Uterus (tissue), 3 donors: ENCODE measurements at regions not wholly inside any gene's neighbourhood (a gene's known extent, or its start where the extent isn't known, plus 50 kb on each side); places are given as distances from the start of the nearest gene placed in this dataset.

ENCODE experiments used
- DNase-seq, 2 donors: peaks; one replicate each; pipeline ENCODE4 v3.0.0-alpha.2; 2019 to 2020
- H3K27ac ChIP-seq, 2 donors: fragments of 200-600 bp; sonication (generic); 1 replicate in 1 of 2; 2 replicates in 1 of 2; pipeline ENCODE4 v1.5.1; 2016 to 2018
- H3K27me3 ChIP-seq, 2 donors: fragments of 200-600 bp; sonication (generic); one replicate each; pipeline ENCODE4 v1.5.1; 2018 to 2019; ENCODE audit warnings: control low read depth in 1 of 2
- H3K36me3 ChIP-seq, 2 donors: fragments of 200-600 bp; sonication (generic); one replicate each; pipeline ENCODE4 v1.5.1; 2019; ENCODE audit warnings: control low read depth in 1 of 2
- H3K4me1 ChIP-seq, 2 donors: fragments of 200-600 bp; sonication (generic); one replicate each; pipeline ENCODE4 v1.5.1; 2018 to 2019; ENCODE audit warnings: control low read depth in 1 of 2
- H3K4me3 ChIP-seq, 2 donors: fragments of 200-600 bp; sonication (generic); 1 replicate in 1 of 2; 2 replicates in 1 of 2; pipeline ENCODE4 v1.5.1; 2018 to 2019; ENCODE audit warnings: mild to moderate bottlenecking in 1 of 2
- H3K9me3 ChIP-seq, 2 donors: fragments of 200-600 bp; sonication (generic); one replicate each; pipeline ENCODE4 v1.5.1; 2019; ENCODE audit warnings: control low read depth in 1 of 2
- CTCF ChIP-seq, 4 experiments: fragments of 200-600 bp in 2 of 4; fragments of 450-650 bp in 2 of 4; sonication (generic) in 2 of 4; IDR thresholded peaks; one replicate each; pipeline ENCODE4 v1.5.1; 2016 to 2019; ENCODE audit warnings: antibody characterized with exemption in 4 of 4, mild to moderate bottlenecking in 2 of 4, moderate library complexity in 1 of 4
- POLR2A ChIP-seq, 2 donors: fragments of 450-650 bp; IDR thresholded peaks; one replicate each; pipeline ENCODE4 v1.6.1; 2016; ENCODE audit warnings: antibody characterized with exemption in 2 of 2, mild to moderate bottlenecking in 1 of 2, moderate library complexity in 1 of 2
- intact Hi-C: fragments of 100-400 bp; cut with DNase I; formaldehyde crosslinking; loops from one replicate; pipeline ENCODE4 v1.15.1; 2023; ENCODE audit warnings: low total_unique reads
- donor health status: DM: yes; HTN: yes; CAD: no.

GRCh38 chr10:4008676-4009382 lies 223.8 kb upstream of the KLF6 start:
- no peak overlapping the region for H3K4me3 ChIP-seq
- no peaks in the 10 kb centered on the region for H3K36me3 ChIP-seq
- H3K27ac ChIP-seq: no peak overlapping the region
- intact Hi-C loops: no loop called here
- H3K27me3 ChIP-seq: no peaks in the 10 kb centered on the region
- H3K4me1 ChIP-seq: no peaks in the 10 kb centered on the region
- DNase-seq: no peak
- no peak for TF ChIP-seq POLR2A (IDR thresholded peaks at IDR 0.05)
- no peak for TF ChIP-seq CTCF (IDR thresholded peaks at IDR 0.05)
- H3K9me3 ChIP-seq: no peaks in the 10 kb centered on the region

GRCh38 chr10:4007771-4008170 lies 222.8 kb upstream of the KLF6 start:
- H3K9me3 ChIP-seq: no peaks in the 10 kb centered on the region
- no peaks in the 10 kb centered on the region for H3K36me3 ChIP-seq
- DNase-seq: no peak
- intact Hi-C loops: no loop called here
- no peak for TF ChIP-seq CTCF (IDR thresholded peaks at IDR 0.05)
- no peak for TF ChIP-seq POLR2A (IDR thresholded peaks at IDR 0.05)
- no peak overlapping the region for H3K4me3 ChIP-seq
- H3K4me1 ChIP-seq: no peaks in the 10 kb centered on the region
- no peaks in the 10 kb centered on the region for H3K27me3 ChIP-seq
- no peak overlapping the region for H3K27ac ChIP-seq

- DNase-seq: no peak
- TF ChIP-seq CTCF (IDR thresholded peaks at IDR 0.05) (no peak), POLR2A (IDR thresholded peaks at IDR 0.05) (no peak)
- H3K4me3 ChIP-seq: no peak overlapping the region
- H3K36me3 ChIP-seq: no peaks in the 10 kb centered on the region
- H3K4me1 ChIP-seq: no peaks in the 10 kb centered on the region
- H3K27ac ChIP-seq: no peak overlapping the region
- H3K27me3 ChIP-seq: no peaks in the 10 kb centered on the region
- H3K9me3 ChIP-seq: no peaks in the 10 kb centered on the region
- intact Hi-C loops: no loop called here
Measured at GRCh38 chr10:4006858-4007257, 221.8 kb upstream of the KLF6 start.

GRCh38 chr10:4006051-4006450 lies 221.0 kb upstream of the KLF6 start:
- no peaks in the 10 kb centered on the region for H3K36me3 ChIP-seq
- intact Hi-C loops: no loop called here
- H3K4me3 ChIP-seq: no peak overlapping the region
- DNase-seq: no peak
- no peaks in the 10 kb centered on the region for H3K4me1 ChIP-seq
- no peaks in the 10 kb centered on the region for H3K27me3 ChIP-seq
- H3K27ac ChIP-seq: no peak overlapping the region
- H3K9me3 ChIP-seq: no peaks in the 10 kb centered on the region
- TF ChIP-seq POLR2A (IDR thresholded peaks at IDR 0.05) (no peak), CTCF (IDR thresholded peaks at IDR 0.05) (no peak)

- Histone ChIP-seq H3K27me3 (no peaks in the 10 kb centered on the region), H3K9me3 (no peaks in the 10 kb centered on the region), H3K36me3 (no peaks in the 10 kb centered on the region), H3K4me3 (no peak overlapping the region), H3K27ac (no peak overlapping the region), H3K4me1 (no peaks in the 10 kb centered on the region)
- no peak for TF ChIP-seq POLR2A (IDR thresholded peaks at IDR 0.05)
- TF ChIP-seq CTCF (IDR thresholded peaks at IDR 0.05): no peak
- no peak for DNase-seq
- intact Hi-C loops: no loop called here
Measured at GRCh38 chr10:4004990-4005389, 220.0 kb upstream of the KLF6 start.
